CD14-positive monocyte (primary cell): ENCODE measurements at regions not wholly inside any gene's neighbourhood (a gene's known extent, or its start where the extent isn't known, plus 50 kb on each side); places are given as distances from the start of the nearest gene placed in this dataset.

ENCODE experiments used
- DNase-seq, 3 donors: peaks; one replicate each; pipeline ENCODE4 v3.0.0-alpha.2; 2011 to 2022
- H2AFZ ChIP-seq: 2 replicates; pipeline ENCODE4 v1.6.0; 2012; ENCODE audit warnings: mild to moderate bottlenecking, low read depth, low read length, inconsistent platforms; ENCODE audit not compliant: insufficient read depth, poor library complexity, severe bottlenecking
- H3K27ac ChIP-seq, 2 donors: 1 replicate in 1 of 2; 2 replicates in 1 of 2; pipeline ENCODE4 v1.5.1; 2012 to 2013; ENCODE audit warnings: low read length in 2 of 2, control low read depth in 1 of 2, inconsistent platforms in 1 of 2, low read depth in 1 of 2, mild to moderate bottlenecking in 1 of 2
- H3K27me3 ChIP-seq, 2 donors: one replicate each; pipeline versions ENCODE4 v1.6.0 to v1.6.1; 2011 to 2013; ENCODE audit warnings: low read length in 2 of 2; ENCODE audit not compliant: control insufficient read depth in 2 of 2, insufficient read depth in 2 of 2
- H3K36me3 ChIP-seq, 2 donors: replicated peaks in 1 of 2; 1 replicate in 1 of 2; 2 replicates in 1 of 2; pipeline versions ENCODE4 v1.5.1 to v1.6.1; 2012 to 2013; ENCODE audit warnings: low read length in 2 of 2, control low read depth in 1 of 2, inconsistent platforms in 1 of 2, mild to moderate bottlenecking in 1 of 2; ENCODE audit not compliant: insufficient read depth in 2 of 2, control insufficient read depth in 1 of 2
- H3K4me1 ChIP-seq, 2 donors: 1 replicate in 1 of 2; 2 replicates in 1 of 2; pipeline versions ENCODE4 v1.5.1 to v1.6.1; 2012 to 2013; ENCODE audit warnings: low read length in 2 of 2, control low read depth in 1 of 2, inconsistent platforms in 1 of 2, mild to moderate bottlenecking in 1 of 2, moderate library complexity in 1 of 2; ENCODE audit not compliant: insufficient read depth in 2 of 2, control insufficient read depth in 1 of 2
- H3K4me2 ChIP-seq: replicated peaks from 2 replicates; pipeline ENCODE3; 2012; ENCODE audit warnings: low read length, moderate library complexity, mild to moderate bottlenecking; ENCODE audit not compliant: poor library complexity, severe bottlenecking; ENCODE audit errors: extremely low read depth
- H3K4me3 ChIP-seq, 3 experiments: fragments of 200-600 bp in 1 of 3; sonication (generic) in 1 of 3; replicated peaks in 1 of 3; 1 replicate in 2 of 3; 2 replicates in 1 of 3; pipeline ENCODE4 v1.5.1; 2011 to 2013; ENCODE audit warnings: low read length in 3 of 3, mild to moderate bottlenecking in 3 of 3, control low read depth in 2 of 3, low read depth in 2 of 3, inconsistent platforms in 1 of 3, moderate library complexity in 1 of 3
- H3K79me2 ChIP-seq: 2 replicates; pipeline ENCODE4 v1.6.0; 2012; ENCODE audit warnings: mild to moderate bottlenecking, control low read depth, inconsistent platforms, low read length, moderate library complexity; ENCODE audit not compliant: insufficient read depth
- H3K9ac ChIP-seq: 2 replicates; pipeline ENCODE4 v1.6.0; 2017; ENCODE audit warnings: low read length, mild to moderate bottlenecking; ENCODE audit not compliant: insufficient read depth, poor library complexity, severe bottlenecking
- H3K9me3 ChIP-seq, 2 donors: replicated peaks in 1 of 2; 1 replicate in 1 of 2; 2 replicates in 1 of 2; pipeline versions ENCODE4 v1.5.1 to v1.6.1; 2012 to 2013; ENCODE audit warnings: low read length in 2 of 2, control low read depth in 1 of 2; ENCODE audit not compliant: control insufficient read depth in 1 of 2, insufficient read depth in 1 of 2
- H4K20me1 ChIP-seq: 2 replicates; pipeline ENCODE4 v1.6.0; 2012; ENCODE audit warnings: mild to moderate bottlenecking, low read length, control low read depth, moderate library complexity; ENCODE audit not compliant: insufficient read depth
- H3K27ac Mint-ChIP-seq, 7 donors: one replicate each; pipeline ENCODE4 v1.8.0; 2020; ENCODE audit warnings: mild to moderate bottlenecking in 7 of 7, mixed read lengths in 7 of 7, moderate library complexity in 6 of 7, inconsistent platforms in 2 of 7
- H3K27me3 Mint-ChIP-seq, 3 donors: one replicate each; pipeline ENCODE4 v1.8.0; 2021 to 2022; ENCODE audit warnings: low read depth in 3 of 3, mild to moderate bottlenecking in 3 of 3, mixed read lengths in 3 of 3, moderate library complexity in 3 of 3, inconsistent platforms in 1 of 3
- H3K36me3 Mint-ChIP-seq, 2 donors: one replicate each; pipeline ENCODE4 v1.8.0; 2020; ENCODE audit warnings: mixed read lengths in 2 of 2, inconsistent platforms in 1 of 2, mild to moderate bottlenecking in 1 of 2
- H3K4me1 Mint-ChIP-seq: one replicate; pipeline ENCODE4 v1.8.0; 2020; ENCODE audit warnings: mild to moderate bottlenecking, mixed read lengths
- H3K4me3 Mint-ChIP-seq, 2 donors: one replicate each; pipeline ENCODE4 v1.8.0; 2020; ENCODE audit warnings: mild to moderate bottlenecking in 2 of 2, mixed read lengths in 2 of 2, moderate library complexity in 1 of 2
- H3K9me3 Mint-ChIP-seq, 7 donors: one replicate each; pipeline ENCODE4 v1.8.0; 2020 to 2022; ENCODE audit warnings: mixed read lengths in 7 of 7, mild to moderate bottlenecking in 6 of 7, moderate library complexity in 6 of 7, inconsistent platforms in 2 of 7
- CTCF ChIP-seq: fragments of 200-600 bp; IDR thresholded peaks from one replicate; pipeline ENCODE4 v1.8.0; 2022; ENCODE audit warnings: antibody characterized with exemption, mild to moderate bottlenecking
- WGBS: methylation state at CpG from one replicate; pipeline ENCODE4 v1.1.5; 2013; ENCODE audit warnings: missing lambda C conversion rate; ENCODE audit not compliant: insufficient coverage; 5-methylcytosine and 5-hydroxymethylcytosine counted together
- intact Hi-C, 2 donors: fragments of 100-400 bp; cut with micrococcal nuclease; formaldehyde crosslinking; loops; one replicate each; pipeline versions ENCODE4 v1.15.0 to v1.15.1; 2023

GRCh38 chr4:125944966-125945365 lies 630.2 kb downstream of the FAT4 start:
- WGBS: 100% methylated on average over 1 of the region's 2 CpGs
- Histone ChIP-seq H3K79me2 (no peaks in the 10 kb centered on the region), H3K27ac (no peak overlapping the region), H3K9ac (no peak overlapping the region), H4K20me1 (no peaks in the 10 kb centered on the region), H3K27me3 (no peaks in the 10 kb centered on the region), H3K4me3 (no peak overlapping the region), H3K36me3 (no peaks in the 10 kb centered on the region), H3K4me1 (no peaks in the 10 kb centered on the region), H3K4me2 (no peak overlapping the region), H2AFZ (no peak overlapping the region), H3K9me3 (no peaks in the 10 kb centered on the region)
- no peaks in the 10 kb centered on the region for H3K27me3 Mint-ChIP-seq
- no peak for DNase-seq
- no peaks in the 10 kb centered on the region for H3K36me3 Mint-ChIP-seq
- peaks cover 0 to 3% (median 2%) of the 10 kb centered on the region in 7 donors for H3K9me3 Mint-ChIP-seq
- no peak overlapping the region for H3K27ac Mint-ChIP-seq
- no peaks in the 10 kb centered on the region for H3K4me1 Mint-ChIP-seq
- no peak for TF ChIP-seq CTCF
- intact Hi-C loops: no loop called here
- no peak overlapping the region for H3K4me3 Mint-ChIP-seq

- no peak overlapping the region for H3K27ac ChIP-seq
- no peaks in the 10 kb centered on the region for H3K4me1 ChIP-seq
- no peaks in the 10 kb centered on the region for H3K9me3 ChIP-seq
- H3K4me3 ChIP-seq: no peak overlapping the region
- Mint-ChIP-seq H3K4me3 (no peak overlapping the region), H3K27ac (no peak overlapping the region), H3K9me3 (peaks cover 0 to 3% (median 0%) of the 10 kb centered on the region in 7 donors), H3K27me3 (no peaks in the 10 kb centered on the region), H3K36me3 (no peaks in the 10 kb centered on the region), H3K4me1 (no peaks in the 10 kb centered on the region)
- no peak overlapping the region for H3K4me2 ChIP-seq
- no peak for DNase-seq
- 83% methylated on average over 2 of the region's 4 CpGs for WGBS
- no peak overlapping the region for H2AFZ ChIP-seq
- no peak for TF ChIP-seq CTCF
- intact Hi-C loops: no loop called here
- no peaks in the 10 kb centered on the region for H4K20me1 ChIP-seq
- H3K27me3 ChIP-seq: no peaks in the 10 kb centered on the region
- H3K9ac ChIP-seq: no peak overlapping the region
- H3K79me2 ChIP-seq: no peaks in the 10 kb centered on the region
- no peaks in the 10 kb centered on the region for H3K36me3 ChIP-seq
Observed at GRCh38 chr4:125948021-125948420, 633.3 kb downstream of the FAT4 start.
